Fibroblast of villous mesenchyme (primary cell): ENCODE measurements at regions not wholly inside any gene's neighbourhood (a gene's known extent, or its start where the extent isn't known, plus 50 kb on each side); places are given as distances from the start of the nearest gene placed in this dataset.
"Not testable (repeated sequence)": the region's sequence is repeated elsewhere in the genome, so short reads cannot be mapped to it uniquely, and the experiment has no call there.

ENCODE experiments used
- DNase-seq: peaks from one replicate; pipeline ENCODE4 v3.0.0-alpha.2; 2010; ENCODE audit warnings: low read depth
- H3K4me3 ChIP-seq: 2 replicates; pipeline ENCODE4 v1.5.1; 2011; ENCODE audit warnings: low read depth, mild to moderate bottlenecking, low read length
- CTCF ChIP-seq: IDR thresholded peaks from 2 replicates; pipeline ENCODE4 v1.5.1; 2012; ENCODE audit warnings: low read depth, mild to moderate bottlenecking, low read length; ENCODE audit not compliant: insufficient read depth

- TF ChIP-seq CTCF = no peak
- no peak overlapping the region for H3K4me3 ChIP-seq
- no peak for DNase-seq
Observed at GRCh38 chr5:89178541-89178940, 295.6 kb upstream of the MEF2C start.

GRCh38 chr5:89173528-89173927, 290.5 kb upstream of the MEF2C start:
- TF ChIP-seq CTCF = no peak
- DNase-seq = no peak
- H3K4me3 ChIP-seq = no peak overlapping the region

GRCh38 chr5:89168766-89169165, 285.8 kb upstream of the MEF2C start:
- no peak overlapping the region for H3K4me3 ChIP-seq
- no peak for TF ChIP-seq CTCF
- no peak for DNase-seq

GRCh38 chr5:89164703-89165102, 281.7 kb upstream of the MEF2C start:
- not testable (repeated sequence) for H3K4me3 ChIP-seq, DNase-seq

GRCh38 chr5:89156226-89156625, 273.2 kb upstream of the MEF2C start:
- DNase-seq = no peak
- no peak overlapping the region for H3K4me3 ChIP-seq
- TF ChIP-seq CTCF = no peak

GRCh38 chr5:89147031-89147430, 264.0 kb upstream of the MEF2C start:
- no peak for DNase-seq
- no peak for TF ChIP-seq CTCF
- no peak overlapping the region for H3K4me3 ChIP-seq

GRCh38 chr5:89137148-89137547, 254.2 kb upstream of the MEF2C start:
- H3K4me3 ChIP-seq = no peak overlapping the region
- no peak for DNase-seq
- TF ChIP-seq CTCF = no peak
